Brain microvascular endothelial cell (primary cell): ENCODE measurements at regions not wholly inside any gene's neighbourhood (a gene's known extent, or its start where the extent isn't known, plus 50 kb on each side); places are given as distances from the start of the nearest gene placed in this dataset.

Experiments
- DNase-seq: peaks from one replicate; pipeline ENCODE4 v3.0.0-alpha.2; 2020
- H3K27ac ChIP-seq: fragments of 250-450 bp; sonication (Bioruptor Pico); 2 replicates; pipeline ENCODE4 v1.5.1; 2020; ENCODE audit warnings: mild to moderate bottlenecking, moderate library complexity
- H3K27me3 ChIP-seq: fragments of 250-450 bp; sonication (Bioruptor Pico); replicated peaks from 2 replicates; pipeline ENCODE4 v1.5.1; 2020; ENCODE audit warnings: mild to moderate bottlenecking
- H3K36me3 ChIP-seq: fragments of 250-450 bp; sonication (Bioruptor Pico); replicated peaks from 2 replicates; pipeline ENCODE4 v1.5.1; 2020; ENCODE audit warnings: mild to moderate bottlenecking
- H3K4me3 ChIP-seq: 2 replicates; pipeline ENCODE4 v1.5.1; 2011; ENCODE audit warnings: low read depth, mild to moderate bottlenecking, control low read depth, low read length, moderate library complexity
- CTCF ChIP-seq: IDR thresholded peaks from 2 replicates; pipeline ENCODE4 v1.5.1; 2011; ENCODE audit warnings: low read depth, mild to moderate bottlenecking, moderate library complexity, low read length, control low read depth, inconsistent platforms; ENCODE audit errors: missing control alignments
- in situ Hi-C: cut with HindIII; loops from 2 replicates; pipeline ENCODE4 v1.10.0; 2017; ENCODE audit warnings: low sequenced_read_pairs, low pct_ligation_motif_present

- TF ChIP-seq CTCF = no peak
- Histone ChIP-seq H3K27ac (no peak overlapping the region), H3K4me3 (no peak overlapping the region), H3K27me3 (no peaks in the 10 kb centered on the region), H3K36me3 (no peaks in the 10 kb centered on the region)
- in situ Hi-C loops = no loop called here
- no peak for DNase-seq
Observed at GRCh38 chrX:9188117-9188516, 154.2 kb upstream of the FAM9B start.

GRCh38 chrX:9189286-9189685 is 155.4 kb upstream of the FAM9B start:
- Histone ChIP-seq H3K27ac (no peak overlapping the region), H3K36me3 (no peaks in the 10 kb centered on the region), H3K4me3 (no peak overlapping the region), H3K27me3 (no peaks in the 10 kb centered on the region)
- DNase-seq = no peak
- in situ Hi-C loops = no loop called here
- no peak for TF ChIP-seq CTCF

- no peak for TF ChIP-seq CTCF
- DNase-seq = no peak
- H3K4me3 ChIP-seq = no peak overlapping the region
- no peak overlapping the region for H3K27ac ChIP-seq
- H3K27me3 ChIP-seq = no peaks in the 10 kb centered on the region
- in situ Hi-C loops = no loop called here
- no peaks in the 10 kb centered on the region for H3K36me3 ChIP-seq
Observed at GRCh38 chrX:9191392-9191791, 157.5 kb upstream of the FAM9B start.

GRCh38 chrX:9195199-9195880 is 161.4 kb upstream of the FAM9B start:
- DNase-seq = no peak
- H3K27ac ChIP-seq = no peak overlapping the region
- H3K36me3 ChIP-seq = no peaks in the 10 kb centered on the region
- in situ Hi-C loops = no loop called here
- no peaks in the 10 kb centered on the region for H3K27me3 ChIP-seq
- no peak overlapping the region for H3K4me3 ChIP-seq
- no peak for TF ChIP-seq CTCF

- no peaks in the 10 kb centered on the region for H3K27me3 ChIP-seq
- H3K27ac ChIP-seq = no peak overlapping the region
- no peak for TF ChIP-seq CTCF
- no peaks in the 10 kb centered on the region for H3K36me3 ChIP-seq
- H3K4me3 ChIP-seq = no peak overlapping the region
- in situ Hi-C loops = no loop called here
- no peak for DNase-seq
Observed at GRCh38 chrX:9196961-9197640, 163.2 kb upstream of the FAM9B start.
